ENCODE measurements at regions not wholly inside any gene's neighbourhood (a gene's known extent, or its start where the extent isn't known, plus 50 kb on each side); places are given as distances from the start of the nearest gene placed in this dataset.

DNA sequence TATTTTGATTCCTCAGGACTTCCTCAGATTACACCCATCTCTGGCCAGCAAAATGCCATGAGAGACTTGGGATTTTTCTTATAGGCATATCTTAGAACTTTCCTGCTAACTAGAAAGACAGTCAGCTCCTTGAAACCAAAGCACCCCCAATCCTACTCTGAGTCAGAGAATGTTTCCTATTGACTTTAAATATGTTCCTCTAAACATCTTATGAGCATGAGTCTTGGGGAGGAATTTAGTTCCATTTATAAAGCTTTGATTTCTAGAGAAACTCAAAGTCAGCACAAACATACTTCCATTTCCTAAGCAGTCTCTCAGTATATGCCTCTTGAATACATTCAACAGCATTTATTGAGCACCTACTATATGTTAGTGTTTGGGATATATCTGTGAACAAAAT lies 128.5 kb downstream of the INHBA start:
- TF ChIP-seq POLR2AphosphoS5 (IDR thresholded peaks at IDR 0.05) (no peak), POLR2A (IDR thresholded peaks at IDR 0.05) (no peak), EP300 (IDR thresholded peaks at IDR 0.05) (no peak)
- TF ChIP-seq, protein P1, sequence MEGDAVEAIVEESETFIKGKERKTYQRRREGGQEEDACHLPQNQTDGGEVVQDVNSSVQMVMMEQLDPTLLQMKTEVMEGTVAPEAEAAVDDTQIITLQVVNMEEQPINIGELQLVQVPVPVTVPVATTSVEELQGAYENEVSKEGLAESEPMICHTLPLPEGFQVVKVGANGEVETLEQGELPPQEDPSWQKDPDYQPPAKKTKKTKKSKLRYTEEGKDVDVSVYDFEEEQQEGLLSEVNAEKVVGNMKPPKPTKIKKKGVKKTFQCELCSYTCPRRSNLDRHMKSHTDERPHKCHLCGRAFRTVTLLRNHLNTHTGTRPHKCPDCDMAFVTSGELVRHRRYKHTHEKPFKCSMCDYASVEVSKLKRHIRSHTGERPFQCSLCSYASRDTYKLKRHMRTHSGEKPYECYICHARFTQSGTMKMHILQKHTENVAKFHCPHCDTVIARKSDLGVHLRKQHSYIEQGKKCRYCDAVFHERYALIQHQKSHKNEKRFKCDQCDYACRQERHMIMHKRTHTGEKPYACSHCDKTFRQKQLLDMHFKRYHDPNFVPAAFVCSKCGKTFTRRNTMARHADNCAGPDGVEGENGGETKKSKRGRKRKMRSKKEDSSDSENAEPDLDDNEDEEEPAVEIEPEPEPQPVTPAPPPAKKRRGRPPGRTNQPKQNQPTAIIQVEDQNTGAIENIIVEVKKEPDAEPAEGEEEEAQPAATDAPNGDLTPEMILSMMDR (IDR thresholded peaks at IDR 0.05), result no peak

Measured in suprapubic skin (tissue), 4 donors.